A549 (cell line): ENCODE measurements at regions not wholly inside any gene's neighbourhood (a gene's known extent, or its start where the extent isn't known, plus 50 kb on each side); places are given as distances from the start of the nearest gene placed in this dataset.

ENCODE experiments used
- ATAC-seq, 2 experiments: fragments of 200-7000 bp in 1 of 2; fragments of >200 bp in 1 of 2; cut with Nextera tagmentation in 1 of 2; cut with Tn5 transposase in 1 of 2; 3 replicates each; pipeline versions ENCODE4 v1.8.0 to v1.9.1; 2018 to 2020; ENCODE audit warnings: mild to moderate bottlenecking in 1 of 2, moderate library complexity in 1 of 2
- CTCF ChIA-PET: fragments of 300-600 bp; sonication (Branson Sonifier 250); formaldehyde crosslinking; extraction: SDS; loops from one replicate; lab custom pipeline; 2021; ENCODE audit warnings: antibody characterized with exemption, inconsistent platforms; lab: Yijun Ruan, JAX
- POLR2A ChIA-PET: fragments of 350-600 bp; formaldehyde crosslinking; extraction: SDS; loops from one replicate; lab custom pipeline; 2021; ENCODE audit warnings: antibody characterized with exemption, inconsistent platforms; lab: Yijun Ruan, JAX
- DNase-seq, 2 experiments: peaks; one replicate each; pipeline versions ENCODE4 v3.0.0 to v3.0.0-alpha.2; 2011 to 2016; ENCODE audit warnings: low read depth in 1 of 2, low spot score in 1 of 2
- FAIRE-seq: peaks from 2 replicates; lab custom pipeline; 2011; peaks lifted over from hg19 to GRCh38; lab: Jason Lieb, UNC
- H3K27ac ChIP-seq, 2 experiments: fragments of >200 bp; sonication (Bioruptor Twin); formaldehyde crosslinking; 3 replicates each; pipeline ENCODE4 v1.5.1; 2016 to 2017
- H3K4me1 ChIP-seq: fragments of >200 bp; sonication (Bioruptor Twin); formaldehyde crosslinking; 3 replicates; pipeline ENCODE4 v1.6.1; 2016
- H3K4me2 ChIP-seq: fragments of >200 bp; sonication (Bioruptor Twin); formaldehyde crosslinking; 3 replicates; pipeline ENCODE4 v1.6.1; 2016
- H3K4me3 ChIP-seq: fragments of >200 bp; sonication (Bioruptor Twin); formaldehyde crosslinking; 3 replicates; pipeline ENCODE4 v1.5.1; 2016
- H3K9me3 ChIP-seq: fragments of >200 bp; sonication (Bioruptor Twin); formaldehyde crosslinking; 3 replicates; pipeline ENCODE4 v1.6.1; 2016
- FOSL2 ChIP-seq, 2 experiments: fragments of 450-650 bp in 1 of 2; fragments of >200 bp in 1 of 2; sonication (Bioruptor Twin) in 1 of 2; formaldehyde crosslinking; IDR thresholded peaks; 2 replicates each; pipeline versions ENCODE4 v1.5.0 to v1.6.1; 2016 to 2020; ENCODE audit warnings: mild to moderate bottlenecking in 1 of 2, moderate library complexity in 1 of 2
- HMGXB4 ChIP-seq: fragments of 250-450 bp; sonication (Bioruptor Pico); IDR thresholded peaks from 2 replicates; pipeline ENCODE4 v1.5.0; 2021; ENCODE audit warnings: mild to moderate bottlenecking, moderate library complexity, borderline replicate concordance
- MYC ChIP-seq: IDR thresholded peaks from 2 replicates; pipeline ENCODE4 v1.6.1; 2012; ENCODE audit warnings: mild to moderate bottlenecking, inconsistent platforms, low read length, improper control_type of control experiment, borderline replicate concordance
- NPAS2 ChIP-seq: fragments of 250-450 bp; sonication (Bioruptor Pico); IDR thresholded peaks from 2 replicates; pipeline ENCODE4 v1.8.0; 2022; ENCODE audit warnings: mild to moderate bottlenecking, moderate library complexity, borderline replicate concordance
- PHF8 ChIP-seq: fragments of 200-600 bp; sonication (generic); IDR thresholded peaks from 2 replicates; pipeline ENCODE4 v1.6.1; 2016; ENCODE audit warnings: low read depth, mild to moderate bottlenecking, antibody characterized with exemption, moderate library complexity, borderline replicate concordance
- REST ChIP-seq: fragments of 200-600 bp; sonication (generic); IDR thresholded peaks from 2 replicates; pipeline ENCODE4 v1.6.1; 2016; ENCODE audit warnings: antibody characterized with exemption, mild to moderate bottlenecking, moderate library complexity
- WGBS: methylation state at CpG from one replicate; pipeline ENCODE4 v1.1.6; 2017; ENCODE audit errors: missing lambda C conversion rate; 5-methylcytosine and 5-hydroxymethylcytosine counted together

GRCh38 chr7:122199171-122199570 is 55.1 kb upstream of the AASS start (continued):
- TF ChIP-seq NPAS2 (CRISPR knock-in tag), result no peak
- TF ChIP-seq FOSL2 (IDR thresholded peaks at IDR 0.05), result no peak
- TF ChIP-seq FOSL2 (CRISPR knock-in tag; IDR thresholded peaks at IDR 0.05), result no peak
- TF ChIP-seq, all 56 proteins: peak for 0

- DNase-seq (no peak), FAIRE-seq (no peak), ATAC-seq (no peak)
- TF ChIP-seq REST (no peak), HMGXB4 (CRISPR knock-in tag) (no peak), MYC (no peak), PHF8 (no peak)
- ChIA-PET CTCF (no interaction called here), POLR2A (no interaction called here)
- H3K9me3 ChIP-seq, result no peaks in the 10 kb centered on the region
- H3K4me3 ChIP-seq, result no peak overlapping the region
- no peak overlapping the region for H3K4me2 ChIP-seq
- H3K27ac ChIP-seq, result no peak overlapping the region
- no peaks in the 10 kb centered on the region for H3K4me1 ChIP-seq
- 0% methylated on average over 1 of the region's 1 CpG for WGBS
Measured at GRCh38 chr7:122198581-122198980, 54.5 kb upstream of the AASS start.
